GM12878 (cell line): ENCODE measurements at regions not wholly inside any gene's neighbourhood (a gene's known extent, or its start where the extent isn't known, plus 50 kb on each side); places are given as distances from the start of the nearest gene placed in this dataset.

Experiments
- ASH2L ChIP-seq: fragments of 300-600, 200-600 bp; sonication (generic); IDR thresholded peaks from 2 replicates; pipeline ENCODE4 v1.6.1; 2017; ENCODE audit warnings: low read depth, mild to moderate bottlenecking, borderline replicate concordance
- ATF3 ChIP-seq: IDR thresholded peaks from 2 replicates; pipeline ENCODE4 v1.6.1; 2011; ENCODE audit warnings: low read depth, mild to moderate bottlenecking, low read length, moderate library complexity, borderline replicate concordance; ENCODE audit errors: extremely low read depth
- ATF7 ChIP-seq: fragments of 450-650 bp; IDR thresholded peaks from 2 replicates; pipeline ENCODE4 v1.6.1; 2016; ENCODE audit warnings: low read depth, mild to moderate bottlenecking
- BCL11A ChIP-seq: IDR thresholded peaks from 2 replicates; pipeline ENCODE4 v1.6.1; 2011; ENCODE audit warnings: low read depth, low read length
- CBFB ChIP-seq: IDR thresholded peaks from 2 replicates; pipeline ENCODE4 v1.6.1; 2016; ENCODE audit warnings: antibody characterized with exemption, low read depth
- HDAC2 ChIP-seq: fragments of 200-600 bp; sonication (generic); IDR thresholded peaks from 2 replicates; pipeline ENCODE4 v1.6.1; 2017
- MTA2 ChIP-seq: fragments of 450-650 bp; IDR thresholded peaks from 2 replicates; pipeline ENCODE4 v1.6.1; 2016; ENCODE audit warnings: low read depth, mild to moderate bottlenecking, moderate library complexity
- NFYB ChIP-seq: IDR thresholded peaks from 2 replicates; pipeline ENCODE4 v1.6.1; 2011; ENCODE audit warnings: low read depth, mild to moderate bottlenecking, low read length, improper control_type of control experiment, moderate library complexity; ENCODE audit not compliant: insufficient read depth
- NR2C1 ChIP-seq: fragments of 450-650 bp; IDR thresholded peaks from 2 replicates; pipeline ENCODE4 v1.6.1; 2017; ENCODE audit warnings: antibody characterized with exemption, mild to moderate bottlenecking, moderate library complexity
- PBX3 ChIP-seq: IDR thresholded peaks from 2 replicates; pipeline ENCODE4 v1.6.1; 2011; ENCODE audit warnings: mild to moderate bottlenecking, low read depth, low read length, moderate library complexity; ENCODE audit not compliant: insufficient replicate concordance
- PRDM15 ChIP-seq: fragments of 450-650 bp; formaldehyde crosslinking; IDR thresholded peaks from 2 replicates; pipeline ENCODE4 v1.4.0; 2020; ENCODE audit warnings: mild to moderate bottlenecking, moderate library complexity
- RAD21 ChIP-seq: IDR thresholded peaks from 2 replicates; pipeline ENCODE4 v1.6.1; 2011; ENCODE audit warnings: mild to moderate bottlenecking, low read depth, low read length, moderate library complexity; ENCODE audit not compliant: insufficient read depth
- RB1 ChIP-seq: fragments of 450-650 bp; formaldehyde crosslinking; IDR thresholded peaks from 2 replicates; pipeline ENCODE4 v1.6.1; 2017; ENCODE audit warnings: mild to moderate bottlenecking, borderline replicate concordance
- RUNX3 ChIP-seq: IDR thresholded peaks from 2 replicates; pipeline ENCODE4 v1.6.1; 2012; ENCODE audit warnings: low read length, inconsistent platforms
- SIN3A ChIP-seq: IDR thresholded peaks from 2 replicates; pipeline ENCODE4 v1.6.1; 2012; ENCODE audit warnings: low read depth, low read length, improper control_type of control experiment
- SMAD1 ChIP-seq: fragments of 450-650 bp; IDR thresholded peaks from 2 replicates; pipeline ENCODE4 v1.6.1; 2018; ENCODE audit warnings: mild to moderate bottlenecking, low read depth; ENCODE audit not compliant: partially characterized antibody
- SMAD5 ChIP-seq: IDR thresholded peaks from 2 replicates; pipeline ENCODE4 v1.6.1; 2016; ENCODE audit warnings: antibody characterized with exemption, low read depth
- SMC3 ChIP-seq: IDR thresholded peaks from 2 replicates; pipeline ENCODE4 v1.6.1; 2011; ENCODE audit warnings: low read length, improper control_type of control experiment, borderline replicate concordance
- SRF ChIP-seq, 2 experiments: IDR thresholded peaks; 2 replicates each; pipeline ENCODE4 v1.6.1; 2011; ENCODE audit warnings: low read depth in 2 of 2, low read length in 2 of 2, mild to moderate bottlenecking in 1 of 2, moderate library complexity in 1 of 2
- ZBTB40 ChIP-seq: fragments of 450-650 bp; IDR thresholded peaks from 2 replicates; pipeline ENCODE4 v1.6.1; 2016; ENCODE audit warnings: mild to moderate bottlenecking, moderate library complexity, borderline replicate concordance
- ZSCAN29 ChIP-seq: fragments of 450-650 bp; IDR thresholded peaks from 2 replicates; pipeline ENCODE4 v1.6.1; 2017; ENCODE audit warnings: mild to moderate bottlenecking, moderate library complexity

DNA sequence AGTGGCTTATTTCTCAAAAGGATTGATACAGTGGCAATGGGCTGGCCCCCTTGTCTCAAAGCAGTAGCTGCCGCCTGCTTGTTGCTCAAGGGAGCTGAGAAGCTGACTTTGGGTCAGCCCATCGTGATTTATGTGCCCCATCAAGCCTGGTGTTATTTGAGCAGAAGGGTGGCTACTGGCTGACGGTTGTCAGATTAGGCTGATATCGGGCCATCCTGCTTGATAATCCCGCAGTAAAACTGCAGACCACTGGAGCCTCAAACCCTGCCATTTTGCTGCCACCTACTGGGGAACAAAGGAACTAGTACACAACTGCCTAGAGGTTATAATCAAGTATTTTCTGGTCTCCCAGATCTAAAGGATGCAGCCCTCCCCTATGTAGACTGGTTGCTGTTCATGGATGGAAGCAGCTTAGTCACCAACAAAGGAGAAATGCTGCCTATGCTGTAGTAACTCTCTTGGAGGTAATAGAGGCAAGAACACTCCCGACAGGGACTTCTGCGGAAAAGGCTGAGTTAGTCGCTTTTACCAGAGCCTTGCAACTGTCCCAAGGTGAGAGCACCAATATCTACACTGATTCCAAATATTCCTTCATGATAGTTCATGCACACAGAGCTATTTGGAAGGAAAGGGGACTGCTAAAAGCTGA is 65.9 kb upstream of the ZNF92 start (continued):
- TF ChIP-seq RUNX3 (0 out of 2 replicates have a peak, but pooled peaks have one; percentile 21), SMAD5 (no peak), SMC3 (peak; percentile 92), ATF7 (no peak), PBX3 (no peak), ZSCAN29 (no peak), BCL11A (no peak), MTA2 (no peak), RB1 (peak; percentile 50; the same call in 1 of the 2 replicates), HDAC2 (no peak), CBFB (no peak), ATF3 (no peak), NR2C1 (no peak), ZBTB40 (no peak), RAD21 (peak; percentile 88), ASH2L (no peak), SIN3A (no peak), SRF (IDR thresholded peaks at IDR 0.05; ENCODE audit: low read depth in 2 of 2, low read length in 2 of 2) (no peak), SMAD1 (no peak), PRDM15 (CRISPR knock-in tag) (no peak), NFYB (no peak)
